ENCODE measurements at regions not wholly inside any gene's neighbourhood (a gene's known extent, or its start where the extent isn't known, plus 50 kb on each side); places are given as distances from the start of the nearest gene placed in this dataset.

GRCh38 chr3:135908737-135909136 lies 56.8 kb upstream of the PPP2R3A start:
- DNase-seq (ENCODE audit: low read depth), result no peak
- no peak overlapping the region for H3K4me3 ChIP-seq (ENCODE audit: low read length)
- no peak for TF ChIP-seq CTCF (IDR thresholded peaks at IDR 0.05; ENCODE audit: insufficient read depth, low read depth, low read length, missing control alignments)

GRCh38 chr3:135911110-135911509 lies 54.4 kb upstream of the PPP2R3A start:
- H3K4me3 ChIP-seq (ENCODE audit: low read length), result no peak overlapping the region
- TF ChIP-seq CTCF (IDR thresholded peaks at IDR 0.05; ENCODE audit: insufficient read depth, low read depth, low read length, missing control alignments), result no peak

GRCh38 chr3:135915206-135915605 lies 50.3 kb upstream of the PPP2R3A start:
- peak; percentile 30 for DNase-seq (ENCODE audit: low read depth)
- no peak for TF ChIP-seq CTCF (IDR thresholded peaks at IDR 0.05; ENCODE audit: insufficient read depth, low read depth, low read length, missing control alignments)
- no peak overlapping the region for H3K4me3 ChIP-seq (ENCODE audit: low read length)

More at GRCh38 chr3:135911110-135911509, 54.4 kb upstream of the PPP2R3A start:
- no peak for DNase-seq (ENCODE audit: low read depth)

Data from epithelial cell of esophagus (primary cell).